ENCODE measurements at regions not wholly inside any gene's neighbourhood (a gene's known extent, or its start where the extent isn't known, plus 50 kb on each side); places are given as distances from the start of the nearest gene placed in this dataset.

- in situ Hi-C loops (cut with HindIII; ENCODE audit: low sequenced_read_pairs), result no loop called here
- no peak for TF ChIP-seq CTCF (IDR thresholded peaks at IDR 0.05; ENCODE audit: low read depth, low read length)
- DNase-seq (ENCODE audit: low read depth, low spot score), result peak; percentile 94
- no peak overlapping the region for H3K4me3 ChIP-seq (ENCODE audit: low read depth, low read length)
Observed at GRCh38 chr4:74624351-74625151, 169.8 kb downstream of the BTC start.

GRCh38 chr4:74625981-74626380 lies 168.3 kb downstream of the BTC start:
- DNase-seq (ENCODE audit: low read depth, low spot score), result no peak
- H3K4me3 ChIP-seq (ENCODE audit: low read depth, low read length), result no peak overlapping the region
- TF ChIP-seq CTCF (IDR thresholded peaks at IDR 0.05; ENCODE audit: low read depth, low read length), result no peak
- in situ Hi-C loops (cut with HindIII; ENCODE audit: low sequenced_read_pairs), result no loop called here

- no peak overlapping the region for H3K4me3 ChIP-seq (ENCODE audit: low read depth, low read length)
- DNase-seq (ENCODE audit: low read depth, low spot score), result no peak
- in situ Hi-C loops (cut with HindIII; ENCODE audit: low sequenced_read_pairs), result no loop called here
- TF ChIP-seq CTCF (IDR thresholded peaks at IDR 0.05; ENCODE audit: low read depth, low read length), result no peak
Observed at GRCh38 chr4:74627093-74627492, 167.2 kb downstream of the BTC start.

- no peak for TF ChIP-seq CTCF (IDR thresholded peaks at IDR 0.05; ENCODE audit: low read depth, low read length)
- no peak for DNase-seq (ENCODE audit: low read depth, low spot score)
- in situ Hi-C loops (cut with HindIII; ENCODE audit: low sequenced_read_pairs), result no loop called here
Observed at GRCh38 chr4:74627504-74627903, 166.8 kb downstream of the BTC start.

GRCh38 chr4:74628852-74629620 lies 165.3 kb downstream of the BTC start:
- TF ChIP-seq CTCF (IDR thresholded peaks at IDR 0.05; ENCODE audit: low read depth, low read length), result no peak
- in situ Hi-C loops (cut with HindIII; ENCODE audit: low sequenced_read_pairs), result no loop called here
- H3K4me3 ChIP-seq (ENCODE audit: low read depth, low read length), result no peak overlapping the region
- no peak for DNase-seq (ENCODE audit: low read depth, low spot score)

More at GRCh38 chr4:74627504-74627903, 166.8 kb downstream of the BTC start:
- no peak overlapping the region for H3K4me3 ChIP-seq (ENCODE audit: low read depth, low read length)

GRCh38 chr4:74630551-74630950 lies 163.8 kb downstream of the BTC start:
- no peak for DNase-seq (ENCODE audit: low read depth, low spot score)
- in situ Hi-C loops (cut with HindIII; ENCODE audit: low sequenced_read_pairs), result no loop called here
- TF ChIP-seq CTCF (IDR thresholded peaks at IDR 0.05; ENCODE audit: low read depth, low read length), result no peak
- H3K4me3 ChIP-seq (ENCODE audit: low read depth, low read length), result no peak overlapping the region

Measured in astrocyte of the spinal cord (primary cell).